ENCODE measurements at regions not wholly inside any gene's neighbourhood (a gene's known extent, or its start where the extent isn't known, plus 50 kb on each side); places are given as distances from the start of the nearest gene placed in this dataset.

DNA sequence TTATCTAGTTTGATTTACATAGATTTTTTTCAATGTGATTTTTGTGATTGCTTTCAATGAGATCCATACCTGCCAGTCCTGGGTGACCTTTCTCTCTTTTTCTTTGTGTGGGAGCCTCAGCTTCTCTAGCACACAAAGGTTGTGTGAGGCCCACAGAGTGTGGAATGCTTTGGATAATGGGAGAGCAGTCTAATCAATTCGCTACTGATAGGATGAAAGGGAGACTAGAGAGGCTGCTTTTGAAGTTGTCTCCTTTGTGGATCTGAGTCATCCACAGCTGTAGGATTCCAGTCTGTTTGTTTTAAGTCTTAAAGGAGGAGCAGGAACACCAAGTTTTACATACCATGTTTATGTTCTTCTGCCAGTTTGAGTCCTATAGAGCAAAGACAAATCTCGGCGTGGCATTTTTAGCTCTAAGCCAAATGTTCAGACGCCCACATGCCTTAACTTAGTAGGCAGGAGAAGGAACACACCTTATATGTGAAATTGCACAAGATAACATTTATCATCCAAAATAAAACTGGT lies 330.0 kb downstream of the ARL4A start:
- TF ChIP-seq POLR2AphosphoS5 (IDR thresholded peaks at IDR 0.05; ENCODE audit: low read depth, low read length) (no peak), SIN3A (IDR thresholded peaks at IDR 0.05; ENCODE audit: borderline replicate concordance, insufficient read depth, low read length) (no peak), FOXP2 (optimal IDR thresholded peaks at IDR 0.05; ENCODE audit: borderline replicate concordance, extremely low read depth, extremely low read length, insufficient read depth) (no peak), TAF1 (IDR thresholded peaks at IDR 0.05; ENCODE audit: borderline replicate concordance, insufficient read depth, low read length) (no peak)
- TF ChIP-seq, protein P1, sequence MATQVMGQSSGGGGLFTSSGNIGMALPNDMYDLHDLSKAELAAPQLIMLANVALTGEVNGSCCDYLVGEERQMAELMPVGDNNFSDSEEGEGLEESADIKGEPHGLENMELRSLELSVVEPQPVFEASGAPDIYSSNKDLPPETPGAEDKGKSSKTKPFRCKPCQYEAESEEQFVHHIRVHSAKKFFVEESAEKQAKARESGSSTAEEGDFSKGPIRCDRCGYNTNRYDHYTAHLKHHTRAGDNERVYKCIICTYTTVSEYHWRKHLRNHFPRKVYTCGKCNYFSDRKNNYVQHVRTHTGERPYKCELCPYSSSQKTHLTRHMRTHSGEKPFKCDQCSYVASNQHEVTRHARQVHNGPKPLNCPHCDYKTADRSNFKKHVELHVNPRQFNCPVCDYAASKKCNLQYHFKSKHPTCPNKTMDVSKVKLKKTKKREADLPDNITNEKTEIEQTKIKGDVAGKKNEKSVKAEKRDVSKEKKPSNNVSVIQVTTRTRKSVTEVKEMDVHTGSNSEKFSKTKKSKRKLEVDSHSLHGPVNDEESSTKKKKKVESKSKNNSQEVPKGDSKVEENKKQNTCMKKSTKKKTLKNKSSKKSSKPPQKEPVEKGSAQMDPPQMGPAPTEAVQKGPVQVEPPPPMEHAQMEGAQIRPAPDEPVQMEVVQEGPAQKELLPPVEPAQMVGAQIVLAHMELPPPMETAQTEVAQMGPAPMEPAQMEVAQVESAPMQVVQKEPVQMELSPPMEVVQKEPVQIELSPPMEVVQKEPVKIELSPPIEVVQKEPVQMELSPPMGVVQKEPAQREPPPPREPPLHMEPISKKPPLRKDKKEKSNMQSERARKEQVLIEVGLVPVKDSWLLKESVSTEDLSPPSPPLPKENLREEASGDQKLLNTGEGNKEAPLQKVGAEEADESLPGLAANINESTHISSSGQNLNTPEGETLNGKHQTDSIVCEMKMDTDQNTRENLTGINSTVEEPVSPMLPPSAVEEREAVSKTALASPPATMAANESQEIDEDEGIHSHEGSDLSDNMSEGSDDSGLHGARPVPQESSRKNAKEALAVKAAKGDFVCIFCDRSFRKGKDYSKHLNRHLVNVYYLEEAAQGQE (IDR thresholded peaks at IDR 0.05; ENCODE audit: insufficient read depth in 1 of 2, low read depth in 2 of 2, low read length in 2 of 2): no peak

DNA sequence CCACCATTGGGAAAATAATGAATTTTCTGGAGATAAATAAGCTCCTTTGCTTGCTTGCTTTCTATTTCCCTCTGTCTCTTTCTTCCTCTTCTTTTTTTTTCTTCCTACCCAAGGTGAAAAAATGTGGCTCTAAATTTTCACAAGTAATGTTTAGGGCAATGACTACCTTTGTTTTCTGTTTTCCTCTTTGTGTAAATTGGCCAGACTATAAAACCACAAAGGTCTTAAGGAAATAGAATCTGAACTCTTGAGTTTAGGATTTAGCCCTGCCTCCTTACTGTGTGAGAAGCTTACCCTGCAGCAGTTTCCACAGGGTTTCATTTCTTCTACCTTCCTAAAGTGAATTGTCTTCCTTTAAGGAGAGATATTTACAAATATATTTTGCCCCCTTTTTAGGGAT lies 330.4 kb downstream of the ARL4A start:
- TF ChIP-seq SIN3A (IDR thresholded peaks at IDR 0.05; ENCODE audit: borderline replicate concordance, insufficient read depth, low read length) (no peak), FOXP2 (optimal IDR thresholded peaks at IDR 0.05; ENCODE audit: borderline replicate concordance, extremely low read depth, extremely low read length, insufficient read depth) (no peak), TAF1 (IDR thresholded peaks at IDR 0.05; ENCODE audit: borderline replicate concordance, insufficient read depth, low read length) (no peak), POLR2AphosphoS5 (IDR thresholded peaks at IDR 0.05; ENCODE audit: low read depth, low read length) (no peak)
- TF ChIP-seq, protein P1 (IDR thresholded peaks at IDR 0.05; ENCODE audit: insufficient read depth in 1 of 2, low read depth in 2 of 2, low read length in 2 of 2): no peak

DNA sequence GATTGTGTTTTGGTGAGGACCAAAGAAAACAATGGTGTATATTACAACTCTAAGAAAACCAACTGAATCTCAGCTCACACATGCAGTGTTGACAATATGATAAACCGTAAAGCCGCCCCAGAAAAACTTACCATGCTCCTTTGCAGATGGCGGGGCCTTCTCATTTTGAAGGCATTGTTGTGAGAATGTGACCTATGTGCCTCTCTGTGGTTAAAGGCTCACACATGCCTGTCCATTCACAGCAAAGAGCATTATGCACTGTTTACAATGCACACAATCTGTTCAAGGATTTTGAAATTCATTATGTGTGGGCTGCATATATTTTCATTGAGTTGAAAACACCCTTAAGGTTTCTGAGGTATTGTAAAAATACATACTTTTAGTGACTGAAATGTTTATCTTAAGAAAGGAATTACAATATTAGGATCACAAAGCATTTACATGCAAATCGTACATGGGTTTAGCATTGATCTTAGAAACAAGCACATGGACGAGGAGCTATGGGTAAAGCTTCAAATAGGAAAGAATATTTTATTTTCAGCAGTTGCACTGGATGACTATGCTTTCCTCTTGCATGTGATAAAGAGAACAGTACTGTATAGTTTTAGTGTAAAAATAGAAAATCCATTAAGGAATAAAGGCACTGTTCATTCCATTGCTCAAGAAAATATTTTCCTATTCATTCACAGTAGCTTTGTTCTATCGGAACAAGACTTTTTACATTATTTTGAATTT lies 334.3 kb downstream of the ARL4A start:
- TF ChIP-seq FOXP2 (optimal IDR thresholded peaks at IDR 0.05; ENCODE audit: borderline replicate concordance, extremely low read depth, extremely low read length, insufficient read depth) (no peak), TAF1 (IDR thresholded peaks at IDR 0.05; ENCODE audit: borderline replicate concordance, insufficient read depth, low read length) (no peak), SIN3A (IDR thresholded peaks at IDR 0.05; ENCODE audit: borderline replicate concordance, insufficient read depth, low read length) (no peak), POLR2AphosphoS5 (IDR thresholded peaks at IDR 0.05; ENCODE audit: low read depth, low read length) (no peak)
- TF ChIP-seq, protein P1 (IDR thresholded peaks at IDR 0.05; ENCODE audit: insufficient read depth in 1 of 2, low read depth in 2 of 2, low read length in 2 of 2): no peak

DNA sequence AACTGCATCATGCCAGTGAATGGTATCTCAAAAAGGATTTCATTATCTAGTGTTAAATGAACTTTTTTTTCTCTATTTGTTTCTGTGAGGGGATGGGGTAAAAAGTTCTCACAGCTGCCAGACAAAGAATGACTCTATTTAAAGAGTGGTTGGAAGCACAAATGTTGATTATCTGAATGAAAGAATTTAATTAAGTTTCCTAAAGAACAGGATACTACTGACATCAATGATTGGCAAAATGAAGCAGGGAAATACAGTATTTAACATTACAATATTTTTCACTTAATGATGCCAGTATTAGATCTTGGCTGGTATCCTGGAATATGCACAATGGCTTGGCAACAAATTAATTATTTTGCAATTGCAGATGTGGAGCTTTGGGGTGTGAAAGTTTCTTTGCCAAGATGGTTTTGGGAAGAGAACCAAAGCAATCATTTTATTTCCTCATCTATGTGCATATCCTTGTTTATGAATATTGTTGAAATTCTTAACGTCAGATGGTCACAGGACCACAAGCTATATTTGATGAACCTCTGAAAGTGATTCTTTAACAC lies 336.8 kb downstream of the ARL4A start:
- TF ChIP-seq, protein P1 (IDR thresholded peaks at IDR 0.05; ENCODE audit: insufficient read depth in 1 of 2, low read depth in 2 of 2, low read length in 2 of 2): no peak
- TF ChIP-seq TAF1 (IDR thresholded peaks at IDR 0.05; ENCODE audit: borderline replicate concordance, insufficient read depth, low read length) (no peak), FOXP2 (optimal IDR thresholded peaks at IDR 0.05; ENCODE audit: borderline replicate concordance, extremely low read depth, extremely low read length, insufficient read depth) (no peak), SIN3A (IDR thresholded peaks at IDR 0.05; ENCODE audit: borderline replicate concordance, insufficient read depth, low read length) (no peak), POLR2AphosphoS5 (IDR thresholded peaks at IDR 0.05; ENCODE audit: low read depth, low read length) (no peak)
